GM03348 (cell line): ENCODE measurements at regions not wholly inside any gene's neighbourhood (a gene's known extent, or its start where the extent isn't known, plus 50 kb on each side); places are given as distances from the start of the nearest gene placed in this dataset.

ENCODE experiments used
- DNase-seq: peaks from one replicate; pipeline ENCODE4 v3.0.0; 2012; ENCODE audit warnings: low spot score

DNA sequence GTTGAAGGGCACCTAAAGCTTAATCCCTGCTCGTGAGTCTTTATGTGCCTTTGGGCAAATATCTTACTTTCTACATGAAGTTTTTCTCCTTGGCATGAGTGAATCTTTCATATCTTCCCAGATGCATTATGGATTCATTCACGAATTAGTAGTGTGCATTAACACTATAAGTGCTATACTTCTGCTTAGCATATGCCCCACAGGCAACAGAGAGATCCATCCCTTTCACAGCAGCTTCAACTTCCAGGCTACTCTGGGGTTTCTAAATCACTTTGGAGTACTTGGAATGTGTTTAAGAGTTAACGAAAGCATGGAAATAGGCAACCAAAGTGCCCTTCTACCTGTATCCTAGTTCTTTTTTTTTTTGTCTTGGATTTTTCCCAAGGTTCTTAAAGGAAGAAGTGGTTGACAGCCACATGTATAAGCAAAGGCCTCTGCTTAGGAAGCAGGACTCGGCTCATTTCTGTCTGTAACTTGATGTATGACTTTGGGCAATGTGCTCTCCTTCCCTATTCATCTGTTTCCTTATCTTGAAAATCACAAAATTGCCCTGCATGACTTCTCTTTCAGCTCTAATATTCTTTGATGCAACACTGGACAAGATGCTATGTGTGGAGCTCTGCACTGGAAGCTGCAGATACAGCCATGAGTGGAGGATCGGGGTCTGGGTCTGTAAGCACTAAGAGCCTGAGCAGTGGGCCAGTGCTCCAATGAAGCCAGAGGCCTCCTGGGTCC lies 54.5 kb upstream of the ME3 start:
- no peak for DNase-seq

DNA sequence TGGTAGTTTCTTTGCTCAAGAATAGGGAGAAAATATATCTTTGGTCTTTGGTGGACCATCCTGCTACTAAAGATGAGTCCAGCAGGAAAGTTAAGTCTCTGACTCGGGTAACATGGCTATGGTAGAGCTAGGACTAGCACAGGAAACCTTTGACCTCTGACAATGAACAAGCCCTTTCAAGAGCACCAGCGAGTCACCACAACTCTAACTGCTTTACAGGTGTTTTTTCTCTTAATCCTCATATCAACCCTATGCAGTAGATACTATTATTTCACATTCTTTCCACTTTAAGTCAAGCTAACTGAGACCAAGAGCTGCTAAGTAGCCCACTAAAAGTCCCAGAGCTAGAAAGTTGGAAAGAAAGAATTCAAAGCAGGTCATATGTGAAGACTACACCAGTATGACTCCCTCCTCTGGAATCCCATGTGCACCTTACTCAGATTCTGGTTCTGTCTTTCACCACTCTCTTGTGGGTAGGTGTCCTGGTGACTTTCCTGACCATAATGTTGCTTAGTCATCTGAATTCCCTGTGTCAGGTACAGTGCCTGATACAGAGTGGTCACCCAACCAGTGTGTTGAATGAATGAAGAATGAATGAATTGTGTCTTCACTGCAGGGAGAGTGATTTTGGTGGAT lies 53.8 kb upstream of the ME3 start:
- no peak for DNase-seq

DNA sequence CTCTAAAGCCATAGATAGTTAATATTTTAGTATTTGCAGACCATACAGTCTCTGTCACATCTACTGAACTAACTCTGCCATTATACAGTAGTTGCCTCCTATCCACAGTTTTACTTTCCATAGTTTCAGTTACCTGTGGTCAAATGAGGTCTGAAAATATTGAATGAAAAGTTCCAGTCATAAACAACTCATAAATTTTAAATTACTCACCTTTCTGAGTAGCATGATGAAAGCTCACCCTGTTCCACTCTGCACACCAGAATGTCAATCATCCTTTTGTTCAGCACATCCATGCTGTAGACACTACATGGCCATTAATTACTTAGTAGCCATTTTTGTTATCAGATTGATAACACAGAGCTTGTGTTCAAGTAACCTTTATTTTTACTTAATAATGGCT lies 51.7 kb upstream of the ME3 start:
- DNase-seq, result no peak

DNA sequence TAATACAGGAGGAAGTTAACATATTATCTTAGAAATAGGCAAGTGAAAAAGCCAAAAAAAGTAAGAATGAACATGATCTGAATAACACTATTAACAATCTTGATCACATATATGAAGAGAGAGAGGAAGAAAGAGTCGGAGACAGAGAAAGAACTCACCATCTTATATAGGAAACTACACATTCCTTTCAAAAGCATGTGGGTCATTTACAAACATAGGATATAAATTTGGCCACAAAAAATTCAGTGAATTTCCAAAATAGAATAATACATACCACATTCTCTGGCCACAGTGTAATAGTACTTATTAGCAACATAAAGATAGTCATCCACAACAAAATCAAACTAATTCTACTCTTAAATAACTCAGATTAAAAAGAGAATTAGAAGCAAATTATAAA lies 50.9 kb upstream of the ME3 start:
- DNase-seq, result no peak

DNA sequence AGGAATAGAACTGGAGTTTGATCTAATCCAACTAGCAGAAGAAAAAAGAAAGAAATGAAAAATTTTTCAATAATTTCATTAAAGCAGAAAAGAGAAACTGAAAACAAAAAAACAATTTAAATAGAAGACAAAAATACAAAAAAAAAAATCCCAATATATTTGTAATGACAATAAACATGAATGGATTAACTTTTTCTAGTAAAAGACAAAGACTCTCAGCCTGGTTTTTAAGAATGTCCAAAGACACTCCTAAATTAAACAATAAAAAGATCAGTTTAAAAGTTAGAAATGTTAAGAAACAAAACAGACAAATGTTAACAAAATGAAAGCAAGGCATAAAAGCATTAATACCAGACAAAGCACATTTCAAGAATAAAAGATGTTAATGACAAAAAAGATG lies 50.3 kb upstream of the ME3 start:
- DNase-seq, result no peak
